HS-5 (cell line): ENCODE measurements at regions not wholly inside any gene's neighbourhood (a gene's known extent, or its start where the extent isn't known, plus 50 kb on each side); places are given as distances from the start of the nearest gene placed in this dataset.
"Not testable (repeated sequence)": the region's sequence is repeated elsewhere in the genome, so short reads cannot be mapped to it uniquely, and the experiment has no call there.

Experiments used
- DNase-seq: peaks from one replicate; pipeline ENCODE4 v3.0.0-alpha.2; 2012; ENCODE audit warnings: low read depth

DNA sequence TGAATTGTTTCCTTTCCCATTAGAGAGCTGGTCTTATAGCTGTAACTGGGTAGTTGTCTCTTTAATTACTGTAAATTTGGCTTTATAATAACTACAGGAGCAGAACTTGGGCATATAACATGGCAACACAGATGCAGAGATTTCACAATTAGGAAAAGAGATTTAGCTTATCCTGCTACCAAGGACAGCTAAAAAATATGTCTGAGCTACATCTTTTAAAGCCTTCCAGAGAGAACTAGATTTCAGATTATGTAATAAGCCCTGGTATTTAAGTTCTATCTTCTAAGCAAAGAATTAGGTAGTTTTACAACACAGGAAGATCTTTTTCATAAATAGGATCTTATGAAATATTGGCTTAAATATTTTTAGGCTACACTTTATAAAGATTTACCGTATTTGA lies 313.8 kb downstream of the S1PR1 start:
- no peak for DNase-seq

DNA sequence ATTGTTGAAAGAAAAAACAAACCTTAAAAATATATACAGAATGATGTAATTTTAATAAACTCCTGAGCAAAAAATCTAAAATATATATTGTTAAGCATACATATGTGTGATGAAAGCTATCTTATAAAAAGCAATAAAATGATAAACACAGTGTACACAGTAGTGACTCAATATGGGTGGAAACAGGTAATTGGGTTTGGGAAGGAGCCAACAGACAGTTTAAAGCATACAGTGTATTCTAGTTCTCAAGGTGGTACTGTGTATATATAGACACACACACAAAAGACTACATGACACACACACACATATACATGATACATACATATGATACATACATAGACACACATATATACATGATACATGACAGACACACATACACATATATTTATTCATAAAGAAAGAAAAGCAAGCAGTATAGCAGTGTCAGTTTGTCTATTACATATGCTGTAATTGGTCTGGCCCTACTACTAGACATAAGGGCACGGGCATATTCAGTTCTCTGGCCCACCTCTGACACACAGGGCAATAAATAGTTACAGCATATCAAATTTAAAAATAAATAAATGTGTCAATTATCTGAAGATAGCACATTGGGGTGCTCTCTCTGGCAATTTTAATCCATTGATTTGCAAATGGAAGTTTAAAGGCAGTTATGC lies 330.2 kb downstream of the S1PR1 start:
- DNase-seq, result no peak

- DNase-seq, result no peak
These were observed 330.9 kb downstream of the S1PR1 start for GRCh38 chr1:101567582-101568189.

- no peak for DNase-seq
These were observed 350.9 kb downstream of the S1PR1 start for GRCh38 chr1:101587741-101588140.

- DNase-seq, result no peak
These were observed 351.9 kb downstream of the S1PR1 start for GRCh38 chr1:101588677-101589076.

GRCh38 chr1:101592845-101593244 lies 356.0 kb downstream of the S1PR1 start:
- DNase-seq, result no peak

- no peak for DNase-seq
These were observed 359.1 kb downstream of the S1PR1 start for GRCh38 chr1:101595881-101596374.

DNA sequence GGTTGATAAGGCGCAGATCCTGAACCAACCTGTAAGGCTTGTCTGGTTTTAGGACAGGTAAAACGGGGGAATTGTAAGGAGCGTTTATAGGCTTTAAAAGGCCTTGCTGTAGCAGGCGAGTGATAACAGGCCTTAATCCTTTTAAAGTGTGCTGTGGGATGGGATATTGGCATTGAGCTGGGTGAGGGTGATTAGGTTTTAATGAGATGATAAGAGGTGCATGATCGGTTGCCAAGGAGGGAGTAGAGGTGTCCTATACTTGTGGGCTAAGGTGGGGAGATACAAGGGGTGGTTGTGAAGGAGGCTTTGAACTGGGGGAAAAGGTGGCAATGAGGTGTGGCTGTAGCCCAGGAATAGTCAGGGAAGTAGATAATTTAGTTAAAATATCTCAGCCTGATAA lies 363.8 kb downstream of the S1PR1 start:
- not testable (repeated sequence) for DNase-seq

DNA sequence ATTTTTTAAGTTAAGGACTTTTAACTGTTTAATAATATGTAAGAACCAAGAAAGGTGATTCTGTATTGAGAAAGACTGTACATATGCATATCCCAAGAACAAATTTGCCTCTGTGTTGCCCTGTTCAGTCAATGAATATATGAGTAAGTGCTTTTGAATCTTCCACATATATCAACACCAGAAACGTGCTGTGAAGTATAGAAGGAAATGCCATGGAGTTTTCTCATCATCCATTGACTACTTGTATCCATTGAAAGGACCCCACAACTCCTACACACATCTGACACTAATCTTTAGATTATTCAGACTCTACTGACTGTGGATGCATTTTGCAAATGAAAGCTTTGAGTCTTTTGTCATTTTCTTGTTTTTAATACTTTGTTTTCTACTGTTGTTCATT lies 366.9 kb downstream of the S1PR1 start:
- peak; percentile 68 for DNase-seq

- no peak for DNase-seq
These were observed 369.1 kb downstream of the S1PR1 start for GRCh38 chr1:101605878-101606277.

DNA sequence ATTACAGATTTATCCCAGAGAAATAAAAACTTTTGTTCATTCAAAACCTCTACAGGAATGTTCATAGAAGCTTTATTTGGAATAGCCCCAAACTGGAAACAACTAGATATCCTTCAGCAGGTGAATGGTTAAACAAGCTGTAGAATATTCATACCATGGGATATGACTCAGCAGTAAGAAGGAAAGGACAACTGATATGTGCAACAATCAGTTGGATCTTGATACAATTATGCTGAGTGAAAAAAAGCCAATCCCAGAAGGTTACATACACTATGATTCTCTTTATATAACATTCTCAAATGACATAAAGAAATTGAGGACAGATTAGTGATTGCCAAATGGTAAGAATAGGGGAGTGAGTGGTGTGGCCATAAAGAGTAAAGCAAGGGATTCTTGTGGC lies 376.7 kb downstream of the S1PR1 start:
- peak; percentile 10 for DNase-seq

- DNase-seq, result no peak
These were observed 377.8 kb downstream of the OLFM3 start for GRCh38 chr1:101618900-101619299.

DNA sequence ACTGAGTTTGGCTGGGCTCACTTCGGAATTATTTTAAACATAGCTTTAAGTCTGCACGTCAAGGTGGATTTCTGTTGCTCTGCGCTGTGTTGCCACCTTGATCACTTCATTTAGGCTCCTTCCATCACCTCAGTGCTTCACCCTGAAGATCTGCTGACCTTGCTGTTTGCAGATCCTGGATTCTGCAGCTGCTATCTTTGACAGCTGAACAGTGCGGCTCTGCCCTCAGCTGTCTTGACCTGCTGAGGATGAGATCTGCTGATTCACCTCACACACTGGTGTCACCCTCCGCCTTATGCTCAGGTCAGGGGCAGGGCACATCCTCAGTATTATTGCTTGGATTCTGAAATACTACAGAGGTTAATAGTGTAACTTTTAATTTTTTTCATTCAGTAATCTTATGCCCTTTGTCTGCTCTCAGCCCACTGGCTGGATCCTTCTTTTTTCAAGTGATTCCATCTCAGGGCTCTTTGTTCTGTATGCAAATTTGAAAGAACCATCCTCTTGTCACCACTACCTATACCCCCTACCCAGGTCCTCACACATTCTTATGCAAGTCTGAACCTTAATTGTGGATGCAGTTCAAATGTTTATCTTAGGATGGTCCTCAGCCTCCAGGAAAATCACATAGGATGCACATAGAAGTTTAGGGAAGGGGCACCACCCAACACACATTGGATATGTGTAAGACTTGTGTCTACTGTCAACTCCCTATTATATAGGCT lies 364.0 kb downstream of the OLFM3 start:
- no peak for DNase-seq

DNA sequence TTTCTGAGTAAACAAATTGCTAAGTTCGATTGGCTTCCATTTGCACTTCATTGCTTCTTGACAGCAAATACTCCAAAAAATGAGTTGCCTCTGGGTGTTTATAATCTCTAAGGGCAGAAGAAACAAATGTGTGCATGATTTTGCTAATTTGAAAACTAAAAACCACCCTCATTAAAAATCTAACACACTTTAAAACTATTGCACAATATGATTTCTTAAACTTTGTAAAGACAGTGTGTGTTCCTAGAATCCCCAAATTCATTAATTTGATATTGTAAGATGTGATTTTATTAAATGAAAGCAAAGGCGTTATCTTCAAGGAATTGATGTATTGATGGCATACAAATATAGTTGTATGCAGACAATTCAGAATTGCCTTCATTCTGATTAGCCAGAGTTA lies 350.9 kb downstream of the OLFM3 start:
- DNase-seq, result no peak

DNA sequence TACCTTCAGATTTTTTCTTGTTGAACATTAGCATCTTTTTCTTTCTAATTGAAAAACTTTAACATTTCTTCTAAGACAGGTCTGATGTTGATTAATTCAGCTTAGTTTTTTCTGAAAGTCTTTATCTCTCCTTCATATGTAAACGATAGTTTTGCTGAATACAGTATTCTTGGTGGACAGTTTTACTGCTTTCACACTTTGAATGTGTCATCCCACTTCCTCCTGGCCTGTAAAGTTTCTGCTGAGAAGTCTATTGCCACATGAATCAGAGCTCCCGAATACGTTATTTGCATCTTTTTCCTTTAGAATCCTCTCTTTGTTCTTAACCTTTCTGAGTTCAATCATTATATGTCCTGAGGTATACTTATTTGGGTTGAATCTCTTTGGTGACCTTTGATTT lies 344.2 kb downstream of the OLFM3 start:
- no peak for DNase-seq

GRCh38 chr1:101653482-101653946 lies 343.2 kb downstream of the OLFM3 start:
- DNase-seq, result peak; percentile 22

GRCh38 chr1:101664726-101665125 lies 332.0 kb downstream of the OLFM3 start:
- DNase-seq, result no peak

DNA sequence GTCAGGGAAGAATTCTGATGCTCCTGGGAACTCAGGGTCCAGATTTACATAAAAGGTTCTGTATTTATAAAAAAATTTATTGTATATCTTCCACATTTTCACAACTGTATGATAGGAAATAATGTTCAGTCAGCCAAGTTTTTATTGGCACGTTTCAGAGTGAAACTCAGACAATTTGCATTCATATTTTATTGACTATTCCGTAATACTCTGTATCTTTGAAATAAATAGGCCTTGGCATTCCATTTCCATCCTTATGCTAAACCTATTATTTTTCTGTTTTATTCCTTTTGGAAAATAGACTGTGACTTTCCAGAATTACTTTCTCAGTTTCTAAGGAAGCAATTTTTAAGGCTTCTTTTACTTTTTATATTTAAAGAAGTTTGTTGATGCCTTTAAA lies 329.0 kb downstream of the OLFM3 start:
- no peak for DNase-seq

DNA sequence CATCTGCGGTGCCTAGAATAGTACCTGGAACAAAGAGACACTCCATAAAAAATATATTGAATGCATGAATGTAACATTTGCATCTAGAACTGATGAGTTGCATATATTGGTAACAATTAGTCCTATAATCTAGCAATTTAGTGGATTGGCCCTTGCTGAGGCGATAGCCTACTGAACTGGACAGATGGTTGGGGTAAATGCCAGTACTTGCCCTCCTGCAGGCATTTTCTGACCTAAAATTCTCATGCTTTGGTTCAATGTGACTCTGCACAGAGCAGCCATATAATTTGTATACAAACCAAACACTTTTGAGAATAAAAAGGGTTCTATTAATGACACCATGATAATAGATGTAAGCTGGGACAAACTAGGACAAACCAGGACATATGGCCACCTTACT lies 313.6 kb downstream of the OLFM3 start:
- DNase-seq, result no peak

DNA sequence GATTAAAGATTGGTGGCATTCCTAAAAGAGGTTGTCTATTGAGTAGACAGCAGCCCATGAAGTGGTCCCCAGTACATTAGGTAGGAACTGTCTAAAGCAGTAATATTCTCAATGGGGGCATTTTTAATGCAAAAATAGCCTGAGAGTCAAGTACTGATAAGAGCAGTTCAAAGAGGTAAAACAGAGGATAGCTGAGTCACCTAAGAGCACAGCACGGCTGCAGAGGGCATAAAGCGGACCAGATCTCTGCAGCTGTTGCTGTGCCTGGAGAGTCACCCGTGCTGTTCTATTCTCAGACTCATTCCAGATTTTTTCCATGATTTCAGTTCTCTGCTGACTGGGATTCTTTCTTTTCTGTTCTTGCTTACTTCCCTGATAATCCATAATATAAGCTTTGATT lies 313.2 kb downstream of the OLFM3 start:
- DNase-seq, result no peak

DNA sequence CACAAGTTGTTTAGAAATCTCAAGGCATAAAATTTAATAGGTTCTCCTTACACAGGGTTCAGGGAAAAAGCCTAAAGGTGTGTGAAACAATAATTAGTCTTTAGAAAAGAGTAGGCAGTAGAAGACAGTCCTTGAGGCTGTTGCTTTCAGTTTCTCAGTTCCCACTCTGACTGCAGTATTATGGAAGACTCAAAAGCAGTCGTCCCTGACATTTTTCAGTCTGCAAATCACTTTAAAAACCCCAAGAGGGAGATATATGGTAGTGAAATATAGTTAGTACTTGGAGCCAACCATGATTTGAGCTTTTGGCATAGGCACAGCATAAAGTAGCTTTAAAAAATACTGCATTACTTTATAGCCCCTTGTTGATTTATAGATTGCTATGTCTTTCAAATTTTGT lies 299.7 kb downstream of the OLFM3 start:
- no peak for DNase-seq

GRCh38 chr1:101698681-101699080 lies 298.0 kb downstream of the OLFM3 start:
- DNase-seq, result no peak

DNA sequence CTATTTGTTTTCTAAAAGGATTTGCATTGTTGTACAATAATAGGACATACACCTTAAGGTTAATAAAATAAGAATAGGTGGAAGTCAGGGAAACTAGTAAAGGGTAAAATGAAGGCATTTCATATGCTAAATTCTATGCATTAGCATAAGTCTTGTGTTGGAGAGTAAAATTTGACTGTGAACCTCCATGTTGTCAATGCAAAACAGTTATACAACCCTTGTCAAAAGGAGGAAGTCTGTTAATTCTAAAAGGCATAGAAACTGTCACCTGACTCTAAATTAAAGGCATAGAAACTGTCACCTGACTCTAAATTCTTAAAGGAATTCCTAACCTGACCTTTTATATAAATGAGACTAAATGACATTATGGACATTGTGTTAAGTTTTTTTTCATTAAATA lies 291.8 kb downstream of the OLFM3 start:
- no peak for DNase-seq
